ENCODE measurements at regions not wholly inside any gene's neighbourhood (a gene's known extent, or its start where the extent isn't known, plus 50 kb on each side); places are given as distances from the start of the nearest gene placed in this dataset.

- ATAC-seq (replicated peaks; ENCODE audit: extremely low read depth, poor library complexity, severe bottlenecking) (no peak), DNase-seq (ENCODE audit: low spot score in 2 of 2) (no peak)
- H3K36me3 Mint-ChIP-seq (ENCODE audit: insufficient read depth), result no peaks in the 10 kb centered on the region
- no peak overlapping the region for H3K4me3 Mint-ChIP-seq
- peaks cover 12% of the 10 kb centered on the region for H3K9me3 Mint-ChIP-seq
- no peaks in the 10 kb centered on the region for H3K27me3 Mint-ChIP-seq
- no peaks in the 10 kb centered on the region for H3K4me1 Mint-ChIP-seq
- H3K27ac Mint-ChIP-seq (ENCODE audit: low read depth), result no peak overlapping the region
These were observed 1520.0 kb upstream of the SLC10A2 start for GRCh38 chr13:104586051-104586746.

- no peak overlapping the region for H3K4me3 Mint-ChIP-seq
- DNase-seq (ENCODE audit: low spot score in 2 of 2), result no peak
These were observed 1518.3 kb upstream of the SLC10A2 start for GRCh38 chr13:104584481-104584880.

GRCh38 chr13:104580931-104581330 is 1514.7 kb upstream of the SLC10A2 start:
- ATAC-seq (replicated peaks; ENCODE audit: extremely low read depth, poor library complexity, severe bottlenecking) (no peak), DNase-seq (ENCODE audit: low spot score in 2 of 2) (no peak)
- Mint-ChIP-seq H3K9me3 (peaks cover 20% of the 10 kb centered on the region), H3K27me3 (no peaks in the 10 kb centered on the region), H3K4me1 (no peaks in the 10 kb centered on the region), H3K4me3 (no peak overlapping the region), H3K27ac (ENCODE audit: low read depth) (no peak overlapping the region), H3K36me3 (ENCODE audit: insufficient read depth) (no peaks in the 10 kb centered on the region)

More at GRCh38 chr13:104584481-104584880, 1518.3 kb upstream of the SLC10A2 start:
- no peak for ATAC-seq (replicated peaks; ENCODE audit: extremely low read depth, poor library complexity, severe bottlenecking)
- no peaks in the 10 kb centered on the region for H3K36me3 Mint-ChIP-seq (ENCODE audit: insufficient read depth)
- no peaks in the 10 kb centered on the region for H3K27me3 Mint-ChIP-seq
- no peaks in the 10 kb centered on the region for H3K4me1 Mint-ChIP-seq
- peaks cover 20% of the 10 kb centered on the region for H3K9me3 Mint-ChIP-seq
- no peak overlapping the region for H3K27ac Mint-ChIP-seq (ENCODE audit: low read depth)

GRCh38 chr13:104577071-104577815 is 1511.0 kb upstream of the SLC10A2 start:
- no peak overlapping the region for H3K4me3 Mint-ChIP-seq
- H3K9me3 Mint-ChIP-seq, result peaks cover 17% of the 10 kb centered on the region
- H3K36me3 Mint-ChIP-seq (ENCODE audit: insufficient read depth), result no peaks in the 10 kb centered on the region
- ATAC-seq (replicated peaks; ENCODE audit: extremely low read depth, poor library complexity, severe bottlenecking) (no peak), DNase-seq (ENCODE audit: low spot score in 2 of 2) (no peak)
- no peaks in the 10 kb centered on the region for H3K4me1 Mint-ChIP-seq
- no peak overlapping the region for H3K27ac Mint-ChIP-seq (ENCODE audit: low read depth)
- no peaks in the 10 kb centered on the region for H3K27me3 Mint-ChIP-seq

GRCh38 chr13:104571893-104572229 is 1505.6 kb upstream of the SLC10A2 start:
- no peak for ATAC-seq (replicated peaks; ENCODE audit: extremely low read depth, poor library complexity, severe bottlenecking)
- peaks cover 11% of the 10 kb centered on the region for H3K9me3 Mint-ChIP-seq

GRCh38 chr13:104571161-104571892 is 1505.1 kb upstream of the SLC10A2 start:
- no peak overlapping the region for H3K4me3 Mint-ChIP-seq
- H3K27me3 Mint-ChIP-seq, result no peaks in the 10 kb centered on the region
- no peak overlapping the region for H3K27ac Mint-ChIP-seq (ENCODE audit: low read depth)
- ATAC-seq (replicated peaks; ENCODE audit: extremely low read depth, poor library complexity, severe bottlenecking) (no peak), DNase-seq (ENCODE audit: low spot score in 2 of 2) (no peak)
- peaks cover 11% of the 10 kb centered on the region for H3K9me3 Mint-ChIP-seq
- no peaks in the 10 kb centered on the region for H3K4me1 Mint-ChIP-seq
- no peaks in the 10 kb centered on the region for H3K36me3 Mint-ChIP-seq (ENCODE audit: insufficient read depth)

More at GRCh38 chr13:104571893-104572229, 1505.6 kb upstream of the SLC10A2 start:
- Mint-ChIP-seq H3K4me1 (no peaks in the 10 kb centered on the region), H3K27me3 (no peaks in the 10 kb centered on the region), H3K36me3 (ENCODE audit: insufficient read depth) (no peaks in the 10 kb centered on the region), H3K27ac (ENCODE audit: low read depth) (no peak overlapping the region), H3K4me3 (no peak overlapping the region)
- DNase-seq (ENCODE audit: low spot score in 2 of 2), result no peak

GRCh38 chr13:104567114-104567513 is 1500.9 kb upstream of the SLC10A2 start:
- ATAC-seq (replicated peaks; ENCODE audit: extremely low read depth, poor library complexity, severe bottlenecking) (no peak), DNase-seq (ENCODE audit: low spot score in 2 of 2) (no peak)
- no peaks in the 10 kb centered on the region for H3K4me1 Mint-ChIP-seq
- peaks cover 15% of the 10 kb centered on the region for H3K9me3 Mint-ChIP-seq
- H3K27ac Mint-ChIP-seq (ENCODE audit: low read depth), result no peak overlapping the region
- H3K4me3 Mint-ChIP-seq, result no peak overlapping the region
- H3K27me3 Mint-ChIP-seq, result no peaks in the 10 kb centered on the region
- H3K36me3 Mint-ChIP-seq (ENCODE audit: insufficient read depth), result no peaks in the 10 kb centered on the region

- peaks cover 13% of the 10 kb centered on the region for H3K9me3 Mint-ChIP-seq
- no peak overlapping the region for H3K4me3 Mint-ChIP-seq
- no peaks in the 10 kb centered on the region for H3K36me3 Mint-ChIP-seq (ENCODE audit: insufficient read depth)
These were observed 1499.7 kb upstream of the SLC10A2 start for GRCh38 chr13:104565888-104566287.

GRCh38 chr13:104553896-104554295 is 1487.7 kb upstream of the SLC10A2 start:
- Mint-ChIP-seq H3K27ac (ENCODE audit: low read depth) (no peak overlapping the region), H3K4me3 (no peak overlapping the region), H3K36me3 (ENCODE audit: insufficient read depth) (no peaks in the 10 kb centered on the region), H3K9me3 (peaks cover 26% of the 10 kb centered on the region), H3K4me1 (no peaks in the 10 kb centered on the region), H3K27me3 (no peaks in the 10 kb centered on the region)
- ATAC-seq (replicated peaks; ENCODE audit: extremely low read depth, poor library complexity, severe bottlenecking) (no peak), DNase-seq (ENCODE audit: low spot score in 2 of 2) (no peak)

More at GRCh38 chr13:104565888-104566287, 1499.7 kb upstream of the SLC10A2 start:
- no peaks in the 10 kb centered on the region for H3K27me3 Mint-ChIP-seq
- H3K4me1 Mint-ChIP-seq, result no peaks in the 10 kb centered on the region
- no peak overlapping the region for H3K27ac Mint-ChIP-seq (ENCODE audit: low read depth)
- ATAC-seq (replicated peaks; ENCODE audit: extremely low read depth, poor library complexity, severe bottlenecking), result no peak
- DNase-seq (ENCODE audit: low spot score in 2 of 2), result no peak

- no peaks in the 10 kb centered on the region for H3K4me1 Mint-ChIP-seq
- ATAC-seq (replicated peaks; ENCODE audit: extremely low read depth, poor library complexity, severe bottlenecking), result no peak
- H3K4me3 Mint-ChIP-seq, result no peak overlapping the region
- H3K36me3 Mint-ChIP-seq (ENCODE audit: insufficient read depth), result no peaks in the 10 kb centered on the region
- no peaks in the 10 kb centered on the region for H3K27me3 Mint-ChIP-seq
- no peak overlapping the region for H3K27ac Mint-ChIP-seq (ENCODE audit: low read depth)
- H3K9me3 Mint-ChIP-seq, result peaks cover 26% of the 10 kb centered on the region
- DNase-seq (ENCODE audit: low spot score in 2 of 2), result no peak
These were observed 1487.0 kb upstream of the SLC10A2 start for GRCh38 chr13:104553186-104553585.

- Mint-ChIP-seq H3K27me3 (no peaks in the 10 kb centered on the region), H3K27ac (ENCODE audit: low read depth) (no peak overlapping the region), H3K9me3 (peaks cover 14% of the 10 kb centered on the region), H3K4me3 (no peak overlapping the region), H3K36me3 (ENCODE audit: insufficient read depth) (peaks cover 2% of the 10 kb centered on the region), H3K4me1 (no peaks in the 10 kb centered on the region)
- DNase-seq (ENCODE audit: low spot score in 2 of 2), result no peak
- no peak for ATAC-seq (replicated peaks; ENCODE audit: extremely low read depth, poor library complexity, severe bottlenecking)
These were observed 1468.6 kb upstream of the SLC10A2 start for GRCh38 chr13:104534847-104535246.

GRCh38 chr13:104532132-104532531 is 1465.9 kb upstream of the SLC10A2 start:
- Mint-ChIP-seq H3K9me3 (peaks cover 7% of the 10 kb centered on the region), H3K27ac (ENCODE audit: low read depth) (no peak overlapping the region), H3K36me3 (ENCODE audit: insufficient read depth) (no peaks in the 10 kb centered on the region), H3K27me3 (no peaks in the 10 kb centered on the region), H3K4me1 (no peaks in the 10 kb centered on the region), H3K4me3 (no peak overlapping the region)
- ATAC-seq (replicated peaks; ENCODE audit: extremely low read depth, poor library complexity, severe bottlenecking), result no peak
- DNase-seq (ENCODE audit: low spot score in 2 of 2), result no peak

All from central memory CD8-positive, alpha-beta T cell (primary cell).